Iris pigment epithelial cell (primary cell): ENCODE measurements at regions not wholly inside any gene's neighbourhood (a gene's known extent, or its start where the extent isn't known, plus 50 kb on each side); places are given as distances from the start of the nearest gene placed in this dataset.

Source experiments
- DNase-seq: peaks from one replicate; pipeline ENCODE4 v3.0.0-alpha.2; 2011; ENCODE audit warnings: low read depth

- no peak for DNase-seq
Observed at GRCh38 chr1:81618376-81618775, 182.4 kb upstream of the ADGRL2 start.

GRCh38 chr1:81617308-81617967, 183.3 kb upstream of the ADGRL2 start:
- DNase-seq = peak; percentile 51

GRCh38 chr1:81613803-81614202, 186.9 kb upstream of the ADGRL2 start:
- DNase-seq = no peak

- DNase-seq = no peak
Observed at GRCh38 chr1:81607924-81608323, 192.8 kb upstream of the ADGRL2 start.

GRCh38 chr1:81607086-81607485, 193.6 kb upstream of the ADGRL2 start:
- no peak for DNase-seq

GRCh38 chr1:81606656-81607055, 194.1 kb upstream of the ADGRL2 start:
- no peak for DNase-seq

GRCh38 chr1:81605023-81605422, 195.7 kb upstream of the ADGRL2 start:
- DNase-seq = no peak

- no peak for DNase-seq
Observed at GRCh38 chr1:81600878-81601622, 199.7 kb upstream of the ADGRL2 start.

- DNase-seq = no peak
Observed at GRCh38 chr1:81600363-81600762, 200.4 kb upstream of the ADGRL2 start.

GRCh38 chr1:81598623-81599022, 202.1 kb upstream of the ADGRL2 start:
- DNase-seq = no peak

- no peak for DNase-seq
Observed at GRCh38 chr1:81597720-81598426, 202.9 kb upstream of the ADGRL2 start.

- no peak for DNase-seq
Observed at GRCh38 chr1:81596341-81596740, 204.4 kb upstream of the ADGRL2 start.

GRCh38 chr1:81594206-81594605, 206.5 kb upstream of the ADGRL2 start:
- DNase-seq = no peak

GRCh38 chr1:81592233-81592632, 208.5 kb upstream of the ADGRL2 start:
- DNase-seq = no peak

- DNase-seq = peak; percentile 14
Observed at GRCh38 chr1:81590171-81590570, 210.6 kb upstream of the ADGRL2 start.

GRCh38 chr1:81588149-81588548, 212.6 kb upstream of the ADGRL2 start:
- no peak for DNase-seq

- DNase-seq = no peak
Observed at GRCh38 chr1:81587426-81587825, 213.3 kb upstream of the ADGRL2 start.

GRCh38 chr1:81585371-81585770, 215.4 kb upstream of the ADGRL2 start:
- no peak for DNase-seq

GRCh38 chr1:81584398-81584797, 216.3 kb upstream of the ADGRL2 start:
- peak; percentile 11 for DNase-seq

- DNase-seq = no peak
Observed at GRCh38 chr1:81583878-81584277, 216.9 kb upstream of the ADGRL2 start.

- DNase-seq = peak; percentile 21
Observed at GRCh38 chr1:81582467-81582986, 218.2 kb upstream of the ADGRL2 start.

GRCh38 chr1:81578867-81579266, 221.9 kb upstream of the ADGRL2 start:
- DNase-seq = no peak
